ENCODE measurements at regions not wholly inside any gene's neighbourhood (a gene's known extent, or its start where the extent isn't known, plus 50 kb on each side); places are given as distances from the start of the nearest gene placed in this dataset.
A peak's percentile ranks its signal among the peaks of the same experiment; 100 is the strongest.

DNA sequence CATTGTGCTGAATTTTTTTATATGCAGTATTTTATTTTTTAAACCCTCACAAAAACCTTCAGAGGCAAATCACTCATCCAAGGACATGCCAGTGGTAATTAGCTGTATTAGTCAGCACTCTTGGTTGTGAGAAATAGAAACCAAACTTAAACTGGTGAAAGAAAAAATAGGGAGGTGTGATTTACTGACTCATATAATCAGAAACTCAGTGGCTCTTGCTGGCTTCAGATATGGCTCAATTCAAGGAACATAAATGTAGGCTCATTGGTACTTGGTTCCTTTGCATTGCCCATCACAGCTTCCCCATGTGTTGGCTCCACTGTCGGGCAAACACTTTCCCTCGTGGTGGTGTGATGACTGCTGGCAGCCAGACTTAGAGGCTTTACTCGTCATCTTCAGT, 497.2 kb downstream of the MAT2B start:
- no peak overlapping the region for H2BK15ac ChIP-seq (ENCODE audit: low read depth, poor library complexity, severe bottlenecking)
- peak; percentile 20 for DNase-seq
- H3K27me3 ChIP-seq (ENCODE audit: control insufficient read depth in 1 of 2, insufficient read depth in 1 of 2, low read length in 2 of 2): no peaks in the 10 kb centered on the region
- no peak overlapping the region for H3K27ac ChIP-seq (ENCODE audit: low read length, poor library complexity, severe bottlenecking)
- H3K4me2 ChIP-seq (ENCODE audit: low read length, poor library complexity, severe bottlenecking): no peak overlapping the region
- H2BK5ac ChIP-seq (ENCODE audit: low read depth, low read length, poor library complexity, severe bottlenecking): no peak overlapping the region
- no peaks in the 10 kb centered on the region for H3K36me3 ChIP-seq (ENCODE audit: control insufficient read depth in 1 of 2, insufficient read depth in 2 of 2, low read depth in 1 of 2, low read length in 2 of 2)
- H2AK5ac ChIP-seq (ENCODE audit: low read length, severe bottlenecking): no peak overlapping the region
- H4K91ac ChIP-seq (ENCODE audit: low read length): no peak overlapping the region
- no peak overlapping the region for H3K14ac ChIP-seq (ENCODE audit: low read length in 2 of 2)
- H4K8ac ChIP-seq (ENCODE audit: low read length): no peak overlapping the region
- no peak overlapping the region for H2AFZ ChIP-seq (ENCODE audit: low read depth, low read length)
- H3K9ac ChIP-seq (ENCODE audit: low read length): no peak overlapping the region
- H2BK12ac ChIP-seq (ENCODE audit: low read length in 2 of 2): no peak overlapping the region
- H3K4me1 ChIP-seq (ENCODE audit: control insufficient read depth, insufficient read depth, low read depth, low read length): no peaks in the 10 kb centered on the region
- no peak overlapping the region for H3K18ac ChIP-seq (ENCODE audit: low read depth in 1 of 2, low read length in 2 of 2)
- no peak overlapping the region for H2BK120ac ChIP-seq (ENCODE audit: low read depth, low read length)
- 91% methylated on average over 3 of the region's 3 CpGs for WGBS
- H3K23ac ChIP-seq (ENCODE audit: low read length in 2 of 2): no peak overlapping the region
- H3K79me1 ChIP-seq (replicated peaks; ENCODE audit: low read length, poor library complexity, severe bottlenecking): no peaks in the 10 kb centered on the region
- H3K9me3 ChIP-seq (ENCODE audit: control insufficient read depth, low read length): no peaks in the 10 kb centered on the region
- H3K4me3 ChIP-seq (ENCODE audit: insufficient read depth in 1 of 2, low read depth in 1 of 2, low read length in 2 of 2): no peak overlapping the region
- H3K4ac ChIP-seq (ENCODE audit: low read depth in 1 of 2, low read length in 2 of 2): no peak overlapping the region

DNA sequence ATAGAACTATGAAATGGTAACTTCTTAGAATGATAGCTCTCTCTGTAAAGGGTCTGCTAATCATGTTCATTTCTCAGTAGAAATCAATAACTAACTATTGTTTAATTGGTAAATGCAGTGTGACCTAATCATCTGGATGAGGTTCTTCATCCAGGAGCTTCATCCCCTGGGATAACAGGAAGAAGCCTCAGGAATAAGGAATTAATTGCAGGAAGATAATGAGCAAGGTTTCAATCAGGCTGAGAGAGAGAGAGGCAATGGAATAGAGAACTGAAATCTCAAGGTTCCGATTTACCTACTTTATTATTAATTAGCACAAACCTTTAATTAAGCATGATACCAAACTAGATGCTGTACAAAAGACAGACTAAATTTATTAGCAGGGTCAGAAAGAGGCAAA, 499.7 kb downstream of the MAT2B start:
- Histone ChIP-seq H3K36me3 (ENCODE audit: control insufficient read depth in 1 of 2, insufficient read depth in 2 of 2, low read depth in 1 of 2, low read length in 2 of 2) (no peaks in the 10 kb centered on the region), H3K18ac (ENCODE audit: low read depth in 1 of 2, low read length in 2 of 2) (no peak overlapping the region), H2AFZ (ENCODE audit: low read depth, low read length) (no peak overlapping the region), H3K9me3 (ENCODE audit: control insufficient read depth, low read length) (no peaks in the 10 kb centered on the region), H3K23ac (ENCODE audit: low read length in 2 of 2) (no peak overlapping the region), H2BK12ac (ENCODE audit: low read length in 2 of 2) (no peak overlapping the region), H2BK120ac (ENCODE audit: low read depth, low read length) (no peak overlapping the region), H2BK15ac (ENCODE audit: low read depth, poor library complexity, severe bottlenecking) (no peak overlapping the region), H3K9ac (ENCODE audit: low read length) (no peak overlapping the region), H3K27me3 (ENCODE audit: control insufficient read depth in 1 of 2, insufficient read depth in 1 of 2, low read length in 2 of 2) (no peaks in the 10 kb centered on the region), H3K14ac (ENCODE audit: low read length in 2 of 2) (no peak overlapping the region), H3K4ac (ENCODE audit: low read depth in 1 of 2, low read length in 2 of 2) (no peak overlapping the region), H2AK5ac (ENCODE audit: low read length, severe bottlenecking) (no peak overlapping the region), H3K4me3 (ENCODE audit: insufficient read depth in 1 of 2, low read depth in 1 of 2, low read length in 2 of 2) (no peak overlapping the region), H4K8ac (ENCODE audit: low read length) (no peak overlapping the region), H3K4me1 (ENCODE audit: control insufficient read depth, insufficient read depth, low read depth, low read length) (no peaks in the 10 kb centered on the region), H3K79me1 (replicated peaks; ENCODE audit: low read length, poor library complexity, severe bottlenecking) (no peaks in the 10 kb centered on the region), H3K4me2 (ENCODE audit: low read length, poor library complexity, severe bottlenecking) (no peak overlapping the region), H3K27ac (ENCODE audit: low read length, poor library complexity, severe bottlenecking) (no peak overlapping the region), H4K91ac (ENCODE audit: low read length) (no peak overlapping the region), H2BK5ac (ENCODE audit: low read depth, low read length, poor library complexity, severe bottlenecking) (no peak overlapping the region)
- WGBS: 100% methylated on average over 1 of the region's 1 CpG
- DNase-seq: no peak

DNA sequence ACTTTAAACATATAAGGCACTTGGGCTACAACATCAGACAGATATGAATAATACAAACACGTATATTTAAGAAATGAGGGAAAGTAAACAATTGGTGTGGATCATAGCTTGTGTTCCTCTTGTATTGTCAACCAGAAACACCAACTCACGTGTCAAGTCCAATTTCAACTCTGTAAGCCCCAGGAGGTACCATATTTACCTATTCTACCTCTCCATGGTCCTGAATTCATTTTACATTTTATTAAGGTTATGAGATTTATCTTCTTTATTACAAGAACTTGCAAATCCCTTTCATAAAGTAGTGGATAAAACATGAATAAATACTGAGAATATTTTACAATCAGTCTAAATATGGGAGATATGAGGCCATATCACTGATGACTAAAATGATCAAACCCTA, 501.6 kb downstream of the MAT2B start:
- no peak overlapping the region for H2BK5ac ChIP-seq (ENCODE audit: low read depth, low read length, poor library complexity, severe bottlenecking)
- no peaks in the 10 kb centered on the region for H3K9me3 ChIP-seq (ENCODE audit: control insufficient read depth, low read length)
- H3K36me3 ChIP-seq (ENCODE audit: control insufficient read depth in 1 of 2, insufficient read depth in 2 of 2, low read depth in 1 of 2, low read length in 2 of 2): no peaks in the 10 kb centered on the region
- H2AFZ ChIP-seq (ENCODE audit: low read depth, low read length): no peak overlapping the region
- no peak overlapping the region for H3K9ac ChIP-seq (ENCODE audit: low read length)
- no peak overlapping the region for H2AK5ac ChIP-seq (ENCODE audit: low read length, severe bottlenecking)
- H2BK15ac ChIP-seq (ENCODE audit: low read depth, poor library complexity, severe bottlenecking): no peak overlapping the region
- H3K4me3 ChIP-seq (ENCODE audit: insufficient read depth in 1 of 2, low read depth in 1 of 2, low read length in 2 of 2): no peak overlapping the region
- H3K14ac ChIP-seq (ENCODE audit: low read length in 2 of 2): no peak overlapping the region
- H3K27me3 ChIP-seq (ENCODE audit: control insufficient read depth in 1 of 2, insufficient read depth in 1 of 2, low read length in 2 of 2): no peaks in the 10 kb centered on the region
- H3K79me1 ChIP-seq (replicated peaks; ENCODE audit: low read length, poor library complexity, severe bottlenecking): no peaks in the 10 kb centered on the region
- H4K8ac ChIP-seq (ENCODE audit: low read length): no peak overlapping the region
- no peak overlapping the region for H3K4ac ChIP-seq (ENCODE audit: low read depth in 1 of 2, low read length in 2 of 2)
- H2BK12ac ChIP-seq (ENCODE audit: low read length in 2 of 2): no peak overlapping the region
- DNase-seq: no peak
- no peak overlapping the region for H3K4me2 ChIP-seq (ENCODE audit: low read length, poor library complexity, severe bottlenecking)
- 67% methylated on average over 1 of the region's 2 CpGs for WGBS
- no peaks in the 10 kb centered on the region for H3K4me1 ChIP-seq (ENCODE audit: control insufficient read depth, insufficient read depth, low read depth, low read length)
- H4K91ac ChIP-seq (ENCODE audit: low read length): no peak overlapping the region
- H2BK120ac ChIP-seq (ENCODE audit: low read depth, low read length): no peak overlapping the region
- no peak overlapping the region for H3K23ac ChIP-seq (ENCODE audit: low read length in 2 of 2)
- H3K18ac ChIP-seq (ENCODE audit: low read depth in 1 of 2, low read length in 2 of 2): no peak overlapping the region
- H3K27ac ChIP-seq (ENCODE audit: low read length, poor library complexity, severe bottlenecking): no peak overlapping the region

DNA sequence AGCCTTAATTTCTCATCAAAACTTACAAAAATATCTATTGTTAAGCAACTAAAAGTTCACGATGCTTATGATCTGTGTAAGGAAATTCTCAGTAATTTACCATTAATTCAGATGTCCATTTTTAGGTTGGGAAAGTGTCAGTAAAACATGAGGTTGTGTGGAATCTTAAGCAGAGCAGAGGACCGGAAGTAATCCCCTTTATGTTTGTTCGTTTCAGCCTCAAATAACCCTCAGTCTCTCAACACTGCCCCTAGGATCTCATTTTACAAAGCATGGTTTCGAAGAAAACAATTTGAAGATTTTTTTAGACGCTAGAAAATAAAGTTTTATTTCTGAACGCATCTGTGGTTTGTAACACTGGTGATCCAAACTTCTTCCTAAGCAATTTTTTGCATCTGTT, 504.2 kb downstream of the MAT2B start:
- H3K4me2 ChIP-seq (ENCODE audit: low read length, poor library complexity, severe bottlenecking): no peak overlapping the region
- H2BK5ac ChIP-seq (ENCODE audit: low read depth, low read length, poor library complexity, severe bottlenecking): no peak overlapping the region
- no peak overlapping the region for H3K4me3 ChIP-seq (ENCODE audit: insufficient read depth in 1 of 2, low read depth in 1 of 2, low read length in 2 of 2)
- DNase-seq: no peak
- H2BK15ac ChIP-seq (ENCODE audit: low read depth, poor library complexity, severe bottlenecking): no peak overlapping the region
- no peak overlapping the region for H3K18ac ChIP-seq (ENCODE audit: low read depth in 1 of 2, low read length in 2 of 2)
- WGBS: 89% methylated on average over 5 of the region's 6 CpGs
- no peak overlapping the region for H2BK12ac ChIP-seq (ENCODE audit: low read length in 2 of 2)
- H3K79me1 ChIP-seq (replicated peaks; ENCODE audit: low read length, poor library complexity, severe bottlenecking): no peaks in the 10 kb centered on the region
- H3K36me3 ChIP-seq (ENCODE audit: control insufficient read depth in 1 of 2, insufficient read depth in 2 of 2, low read depth in 1 of 2, low read length in 2 of 2): no peaks in the 10 kb centered on the region
- no peaks in the 10 kb centered on the region for H3K27me3 ChIP-seq (ENCODE audit: control insufficient read depth in 1 of 2, insufficient read depth in 1 of 2, low read length in 2 of 2)
- no peaks in the 10 kb centered on the region for H3K9me3 ChIP-seq (ENCODE audit: control insufficient read depth, low read length)
- H3K4ac ChIP-seq (ENCODE audit: low read depth in 1 of 2, low read length in 2 of 2): no peak overlapping the region
- H3K23ac ChIP-seq (ENCODE audit: low read length in 2 of 2): no peak overlapping the region
- no peak overlapping the region for H2BK120ac ChIP-seq (ENCODE audit: low read depth, low read length)
- no peaks in the 10 kb centered on the region for H3K4me1 ChIP-seq (ENCODE audit: control insufficient read depth, insufficient read depth, low read depth, low read length)
- no peak overlapping the region for H3K9ac ChIP-seq (ENCODE audit: low read length)
- no peak overlapping the region for H3K14ac ChIP-seq (ENCODE audit: low read length in 2 of 2)
- H2AFZ ChIP-seq (ENCODE audit: low read depth, low read length): no peak overlapping the region
- no peak overlapping the region for H2AK5ac ChIP-seq (ENCODE audit: low read length, severe bottlenecking)
- H4K91ac ChIP-seq (ENCODE audit: low read length): no peak overlapping the region
- no peak overlapping the region for H3K27ac ChIP-seq (ENCODE audit: low read length, poor library complexity, severe bottlenecking)
- H4K8ac ChIP-seq (ENCODE audit: low read length): no peak overlapping the region
